Lung (tissue), 11 donors: ENCODE measurements at regions not wholly inside any gene's neighbourhood (a gene's known extent, or its start where the extent isn't known, plus 50 kb on each side); places are given as distances from the start of the nearest gene placed in this dataset.

ENCODE experiments used
- ATAC-seq: fragments of 200-7000 bp; cut with Tn5 transposase; one replicate; pipeline ENCODE4 v1.9.1; 2020; ENCODE audit warnings: moderate number of reproducible peaks; ENCODE audit not compliant: insufficient read depth, low FRiP score
- DNase-seq, 3 donors: peaks; one replicate each; pipeline ENCODE4 v3.0.0-alpha.2; 2013 to 2017
- H3K27ac ChIP-seq, 2 donors: one replicate each; pipeline ENCODE4 v1.5.1; 2013; ENCODE audit warnings: mild to moderate bottlenecking in 2 of 2, moderate library complexity in 2 of 2, control low read depth in 1 of 2, inconsistent platforms in 1 of 2, low read depth in 1 of 2, low read length in 1 of 2
- H3K27me3 ChIP-seq, 3 donors: one replicate each; pipeline ENCODE4 v1.5.1; 2013; ENCODE audit warnings: low read length in 2 of 3; ENCODE audit not compliant: control insufficient read depth in 3 of 3, insufficient read depth in 3 of 3
- H3K36me3 ChIP-seq, 4 donors: one replicate each; pipeline ENCODE4 v1.5.1; 2013; ENCODE audit warnings: low read length in 4 of 4, mild to moderate bottlenecking in 1 of 4, moderate library complexity in 1 of 4; ENCODE audit not compliant: control insufficient read depth in 4 of 4, insufficient read depth in 4 of 4
- H3K4me1 ChIP-seq, 5 donors: one replicate each; pipeline ENCODE4 v1.5.1; 2013; ENCODE audit warnings: low read length in 5 of 5, mild to moderate bottlenecking in 2 of 5, moderate library complexity in 1 of 5; ENCODE audit not compliant: control insufficient read depth in 5 of 5, insufficient read depth in 5 of 5
- H3K4me3 ChIP-seq: one replicate; pipeline ENCODE4 v1.5.1; 2013; ENCODE audit warnings: mild to moderate bottlenecking, control low read depth, moderate library complexity
- H3K9ac ChIP-seq, 2 donors: one replicate each; pipeline ENCODE4 v1.5.1; 2013; ENCODE audit warnings: low read length in 2 of 2, control low read depth in 1 of 2; ENCODE audit not compliant: insufficient read depth in 1 of 2
- H3K9me3 ChIP-seq, 4 donors: one replicate each; pipeline ENCODE4 v1.5.1; 2013; ENCODE audit warnings: low read length in 3 of 4, mild to moderate bottlenecking in 1 of 4, moderate library complexity in 1 of 4; ENCODE audit not compliant: control insufficient read depth in 4 of 4, insufficient read depth in 3 of 4
- WGBS, 2 donors: extraction: QIAGEN DNeasy Blood & Tissue Kit; methylation state at CpG; one replicate each; pipeline ENCODE4 v1.1.7; 2013; 5-methylcytosine and 5-hydroxymethylcytosine counted together
- TF ChIP-seq, protein P1 (sequence below): IDR thresholded peaks from 2 replicates; pipeline ENCODE4 v1.5.1; 2012; ENCODE audit warnings: mild to moderate bottlenecking; ENCODE audit errors: control extremely low read depth, extremely low read depth
- donor health status: control.
- donor health status: control.
- donor health status: Bipolar disorder and iron deficiency.
- donor health status: healthy.
- donor health status: DM: yes; HTN: yes; CAD: no.

DNA sequence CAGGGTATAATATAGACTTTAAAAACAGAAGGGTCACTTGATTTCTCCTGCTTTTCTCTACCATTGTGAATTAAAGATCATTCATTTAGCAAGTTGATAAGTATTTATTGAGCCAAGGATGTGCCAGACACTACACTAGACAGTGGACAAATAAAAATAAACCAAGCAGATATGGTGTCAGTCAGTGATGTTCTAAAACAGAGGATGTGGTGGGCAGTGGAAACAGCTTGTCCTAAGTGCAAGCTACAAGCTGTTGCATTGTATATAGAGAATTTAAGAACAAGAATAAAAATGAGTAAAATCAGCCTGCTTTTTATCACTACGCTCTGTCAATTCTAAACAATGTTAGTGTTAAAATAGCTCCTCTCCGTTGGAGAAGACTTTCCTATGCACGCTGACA, 637.3 kb upstream of the GRM7 start:
- no peaks in the 10 kb centered on the region for H3K27me3 ChIP-seq
- H3K36me3 ChIP-seq, result no peaks in the 10 kb centered on the region
- H3K9ac ChIP-seq, result no peak overlapping the region
- no peaks in the 10 kb centered on the region for H3K9me3 ChIP-seq
- no peak overlapping the region for H3K4me3 ChIP-seq
- TF ChIP-seq, protein P1, sequence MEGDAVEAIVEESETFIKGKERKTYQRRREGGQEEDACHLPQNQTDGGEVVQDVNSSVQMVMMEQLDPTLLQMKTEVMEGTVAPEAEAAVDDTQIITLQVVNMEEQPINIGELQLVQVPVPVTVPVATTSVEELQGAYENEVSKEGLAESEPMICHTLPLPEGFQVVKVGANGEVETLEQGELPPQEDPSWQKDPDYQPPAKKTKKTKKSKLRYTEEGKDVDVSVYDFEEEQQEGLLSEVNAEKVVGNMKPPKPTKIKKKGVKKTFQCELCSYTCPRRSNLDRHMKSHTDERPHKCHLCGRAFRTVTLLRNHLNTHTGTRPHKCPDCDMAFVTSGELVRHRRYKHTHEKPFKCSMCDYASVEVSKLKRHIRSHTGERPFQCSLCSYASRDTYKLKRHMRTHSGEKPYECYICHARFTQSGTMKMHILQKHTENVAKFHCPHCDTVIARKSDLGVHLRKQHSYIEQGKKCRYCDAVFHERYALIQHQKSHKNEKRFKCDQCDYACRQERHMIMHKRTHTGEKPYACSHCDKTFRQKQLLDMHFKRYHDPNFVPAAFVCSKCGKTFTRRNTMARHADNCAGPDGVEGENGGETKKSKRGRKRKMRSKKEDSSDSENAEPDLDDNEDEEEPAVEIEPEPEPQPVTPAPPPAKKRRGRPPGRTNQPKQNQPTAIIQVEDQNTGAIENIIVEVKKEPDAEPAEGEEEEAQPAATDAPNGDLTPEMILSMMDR, result no peak
- H3K27ac ChIP-seq, result no peak overlapping the region
- no peak for ATAC-seq
- no peaks in the 10 kb centered on the region for H3K4me1 ChIP-seq
- 86 to 93% methylated on average over 3 of the region's 3 CpGs for WGBS, 2 donors
- no peak for DNase-seq

DNA sequence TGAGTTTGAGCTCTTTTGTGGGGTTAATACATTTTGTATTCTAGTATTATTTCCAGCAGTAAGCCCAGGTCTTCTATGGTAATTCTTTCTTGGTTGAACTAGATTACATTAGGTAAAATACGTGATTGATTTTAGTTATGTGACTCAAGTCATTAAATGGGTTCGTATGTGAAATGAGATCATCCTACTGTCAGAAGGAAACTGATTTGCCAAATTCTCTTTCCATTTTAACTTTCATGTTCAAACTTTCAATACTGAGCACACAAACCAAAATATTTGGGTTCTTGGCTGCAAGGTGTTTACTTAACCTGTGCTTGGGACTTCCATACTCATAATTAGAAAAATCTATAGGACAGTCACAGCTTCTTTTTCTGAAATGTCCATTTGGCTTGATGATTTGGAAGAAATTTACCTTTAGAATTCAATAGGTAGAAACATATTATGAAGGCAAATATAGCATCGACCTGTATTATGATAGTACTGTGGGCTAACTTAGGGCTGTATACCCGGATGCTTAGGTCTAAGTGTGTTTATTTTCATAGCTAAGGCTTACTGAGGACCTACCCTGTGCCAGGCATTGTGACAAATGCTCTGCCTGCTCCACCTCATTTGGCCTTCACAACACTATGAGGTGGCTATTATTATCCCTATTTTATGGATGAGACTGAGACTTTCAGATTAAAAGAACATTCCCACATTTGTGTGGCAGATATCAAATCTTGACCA, 631.8 kb upstream of the GRM7 start:
- no peak overlapping the region for H3K4me3 ChIP-seq
- DNase-seq (no peak), ATAC-seq (no peak)
- TF ChIP-seq, protein P1, result no peak
- no peaks in the 10 kb centered on the region for H3K4me1 ChIP-seq
- H3K27me3 ChIP-seq, result no peaks in the 10 kb centered on the region
- H3K27ac ChIP-seq, result no peak overlapping the region
- H3K9me3 ChIP-seq, result peaks cover 0 to 2% (median 0%) of the 10 kb centered on the region in 4 donors
- no peak overlapping the region for H3K9ac ChIP-seq
- 80 to 86% methylated on average over 4 of the region's 4 CpGs for WGBS, 2 donors
- no peaks in the 10 kb centered on the region for H3K36me3 ChIP-seq

DNA sequence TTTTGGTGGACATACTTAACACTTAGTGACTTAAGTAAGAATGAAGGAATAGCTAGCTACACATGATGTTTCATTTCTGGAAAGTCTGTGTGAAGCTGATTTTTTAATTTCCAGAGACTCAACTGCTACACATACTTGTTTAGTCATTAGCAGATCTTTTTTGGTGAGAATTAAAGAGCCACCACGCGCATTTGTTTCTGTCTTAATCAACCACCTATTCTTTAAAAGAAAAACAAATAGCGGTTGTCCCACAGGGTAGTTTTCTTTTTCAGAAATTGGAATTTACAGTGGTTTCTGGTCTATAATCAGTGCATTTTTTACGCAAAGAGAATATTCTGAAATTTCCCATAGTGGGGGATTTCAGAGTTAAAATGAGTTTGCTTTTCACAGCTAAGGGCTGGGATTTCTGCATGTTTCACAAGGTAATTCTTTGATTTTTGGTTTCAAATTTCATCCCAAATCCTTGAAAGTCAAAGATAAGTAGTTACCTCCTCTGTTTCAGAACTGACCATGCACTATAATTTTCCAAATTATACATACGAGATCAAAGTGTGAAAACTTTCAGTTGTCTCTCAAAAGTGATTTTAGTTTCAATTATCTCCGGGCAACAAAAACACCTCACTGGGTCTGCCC, 631.0 kb upstream of the GRM7 start:
- peaks cover 0 to 2% (median 0%) of the 10 kb centered on the region in 4 donors for H3K9me3 ChIP-seq
- no peak overlapping the region for H3K9ac ChIP-seq
- WGBS, 2 donors, result 76 to 92% methylated on average over 6 of the region's 6 CpGs
- TF ChIP-seq, protein P1, result no peak
- no peaks in the 10 kb centered on the region for H3K27me3 ChIP-seq
- ATAC-seq (no peak), DNase-seq (no peak)
- no peak overlapping the region for H3K27ac ChIP-seq
- H3K4me3 ChIP-seq, result no peak overlapping the region
- no peaks in the 10 kb centered on the region for H3K36me3 ChIP-seq
- no peaks in the 10 kb centered on the region for H3K4me1 ChIP-seq
